SK-N-SH (cell line): ENCODE measurements at regions not wholly inside any gene's neighbourhood (a gene's known extent, or its start where the extent isn't known, plus 50 kb on each side); places are given as distances from the start of the nearest gene placed in this dataset.

Experiments used
- CHD2 ChIP-seq: fragments of 150-350 bp; IDR thresholded peaks from 2 replicates; pipeline ENCODE4 v1.6.1; 2018; ENCODE audit warnings: low read length; ENCODE audit not compliant: partially characterized antibody
- CTCF ChIP-seq: fragments of 200-600 bp; sonication (generic); IDR thresholded peaks from 2 replicates; pipeline ENCODE4 v1.6.1; 2017; ENCODE audit warnings: antibody characterized with exemption, mild to moderate bottlenecking, moderate library complexity
- EP300 ChIP-seq, 2 experiments: IDR thresholded peaks; 2 replicates each; pipeline versions ENCODE4 v1.4.0 to v1.6.1; 2012; ENCODE audit warnings: borderline replicate concordance in 1 of 2, low read depth in 1 of 2, low read length in 1 of 2
- EZH2phosphoT487 ChIP-seq: fragments of 200-600 bp; sonication (generic); IDR thresholded peaks from 2 replicates; pipeline ENCODE4 v1.6.1; 2017; ENCODE audit warnings: low read depth, mixed run types, mild to moderate bottlenecking, antibody characterized with exemption, moderate library complexity, borderline replicate concordance
- GATA2 ChIP-seq: sonication (generic); formaldehyde crosslinking; IDR thresholded peaks from 2 replicates; pipeline ENCODE4 v1.5.0; 2020; ENCODE audit warnings: mild to moderate bottlenecking, missing genetic modification reagents
- MAX ChIP-seq: IDR thresholded peaks from 2 replicates; pipeline ENCODE4 v1.4.0; 2012; ENCODE audit warnings: low read depth
- NFIC ChIP-seq: IDR thresholded peaks from 2 replicates; pipeline ENCODE4 v1.4.0; 2012; ENCODE audit warnings: borderline replicate concordance
- PBX3 ChIP-seq: IDR thresholded peaks from 2 replicates; pipeline ENCODE4; 2012
- POLR2AphosphoS5 ChIP-seq: IDR thresholded peaks from 2 replicates; pipeline ENCODE4 v1.6.1; 2012; ENCODE audit warnings: low read depth, low read length
- REST ChIP-seq: IDR thresholded peaks from 2 replicates; pipeline ENCODE4 v1.6.1; 2012; ENCODE audit warnings: mild to moderate bottlenecking, low read depth, low read length, moderate library complexity
- USF1 ChIP-seq: IDR thresholded peaks from 2 replicates; pipeline ENCODE4 v1.4.0; 2012; ENCODE audit warnings: low read depth, borderline replicate concordance
- USF2 ChIP-seq: fragments of 150-350 bp; IDR thresholded peaks from 2 replicates; pipeline ENCODE4 v1.6.1; 2017; ENCODE audit warnings: antibody characterized with exemption, low read length, low read depth, borderline replicate concordance
- YY1 ChIP-seq: IDR thresholded peaks from 2 replicates; pipeline ENCODE4 v1.4.0; 2012; ENCODE audit warnings: low read depth, mild to moderate bottlenecking

GRCh38 chr3:30457726-30458125 is 148.7 kb upstream of the TGFBR2 start:
- TF ChIP-seq POLR2AphosphoS5, result no peak
- no peak for TF ChIP-seq REST
- TF ChIP-seq YY1, result no peak
- no peak for TF ChIP-seq USF1
- TF ChIP-seq GATA2 (CRISPR knock-in tag), result no peak
- TF ChIP-seq CTCF, result no peak
- no peak for TF ChIP-seq PBX3
- no peak for TF ChIP-seq EP300 (IDR thresholded peaks at IDR 0.05; ENCODE audit: borderline replicate concordance in 1 of 2, low read depth in 1 of 2, low read length in 1 of 2)
- TF ChIP-seq MAX, result no peak
- no peak for TF ChIP-seq NFIC
- no peak for TF ChIP-seq CHD2
- no peak for TF ChIP-seq USF2
- TF ChIP-seq EZH2phosphoT487, result no peak
